ENCODE measurements at regions not wholly inside any gene's neighbourhood (a gene's known extent, or its start where the extent isn't known, plus 50 kb on each side); places are given as distances from the start of the nearest gene placed in this dataset.
A peak's percentile ranks its signal among the peaks of the same experiment; 100 is the strongest.
"Not testable (repeated sequence)": the region's sequence is repeated elsewhere in the genome, so short reads cannot be mapped to it uniquely, and the experiment has no call there.

DNA sequence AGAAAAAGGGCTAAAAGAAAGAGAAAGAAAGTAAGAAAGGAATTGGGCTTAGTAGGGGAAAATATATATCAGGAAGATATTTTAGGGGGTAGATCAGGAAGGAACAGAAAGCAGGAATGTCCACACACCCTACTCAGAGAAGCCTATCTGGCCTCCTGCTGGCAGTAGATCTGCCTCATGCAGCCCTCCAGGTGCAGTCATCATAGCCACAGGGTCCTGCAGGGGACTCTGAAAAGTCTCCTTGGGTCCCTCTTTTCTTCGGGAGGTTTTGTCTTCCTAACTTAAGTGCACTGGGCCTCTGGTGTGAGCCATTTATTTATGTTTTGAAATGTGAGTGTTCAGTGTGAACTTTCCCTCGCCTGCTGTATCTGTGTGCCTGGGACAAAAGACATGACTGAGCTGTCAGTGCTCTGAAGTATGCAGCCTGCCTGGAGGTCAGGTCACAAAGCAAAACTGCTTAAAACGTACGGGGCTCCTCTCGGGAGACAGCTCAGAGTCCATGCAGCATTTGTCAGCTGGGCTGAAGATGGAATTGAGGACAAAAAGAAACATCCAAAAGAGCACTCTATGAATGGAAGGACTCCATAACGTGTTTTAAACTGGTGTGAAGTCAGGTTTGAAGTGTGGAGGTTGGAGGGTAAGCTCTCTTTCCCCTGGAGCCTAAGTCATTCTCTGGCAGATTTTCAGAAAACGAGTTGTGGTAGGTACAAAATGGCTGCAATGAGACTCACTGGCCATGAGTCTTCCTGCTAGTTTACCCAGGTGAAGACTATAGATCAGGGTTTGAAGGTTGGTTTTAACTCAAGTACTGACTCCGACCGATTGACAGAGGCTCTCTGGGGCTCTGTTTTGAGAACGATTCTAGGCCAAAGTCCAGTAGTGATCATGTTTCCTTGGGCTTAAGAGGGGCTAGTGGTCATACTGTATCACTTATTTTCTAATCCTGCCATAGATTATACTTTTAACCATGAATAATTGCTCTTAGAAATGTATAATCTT is 151.8 kb upstream of the GDNF start:
- H3K4me3 ChIP-seq (ENCODE audit: low read depth, low read length) = no peak overlapping the region
- no peak for DNase-seq (ENCODE audit: low read depth)

GRCh38 chr5:37989884-37990283 is 150.0 kb upstream of the GDNF start:
- DNase-seq (ENCODE audit: low read depth) = no peak
- H3K4me3 ChIP-seq (ENCODE audit: low read depth, low read length) = no peak overlapping the region

DNA sequence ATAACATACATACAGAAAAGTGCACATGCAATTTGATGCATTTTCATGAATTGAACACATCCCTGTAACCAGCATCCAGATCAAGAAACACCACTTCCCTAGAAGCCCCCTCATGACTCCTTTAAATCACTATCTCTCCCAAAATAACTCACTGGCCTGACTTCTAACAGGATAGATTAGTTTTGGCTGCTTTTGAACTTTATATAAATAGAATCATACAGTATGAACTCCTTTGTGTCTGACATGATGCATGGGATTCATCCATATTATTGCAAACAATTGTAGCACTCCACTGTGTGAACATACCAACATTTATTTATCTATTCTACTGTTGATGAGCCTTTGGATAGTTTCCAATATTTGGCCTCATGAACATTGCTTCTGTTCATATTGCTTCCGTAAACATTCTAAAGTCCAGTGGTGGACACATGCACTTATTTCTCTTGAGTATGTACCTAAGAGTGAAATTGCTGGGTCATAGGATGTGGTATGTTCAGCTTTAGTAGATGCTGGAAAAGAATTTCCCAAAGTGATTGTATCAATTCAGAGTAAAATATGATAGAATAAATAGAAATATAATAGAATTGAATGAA is 148.7 kb upstream of the GDNF start:
- H3K4me3 ChIP-seq (ENCODE audit: low read depth, low read length) = no peak overlapping the region
- DNase-seq (ENCODE audit: low read depth) = no peak

- H3K4me3 ChIP-seq (ENCODE audit: low read depth, low read length) = no peak overlapping the region
- DNase-seq (ENCODE audit: low read depth) = no peak
Measured at GRCh38 chr5:37984300-37984699, 144.5 kb upstream of the GDNF start.

GRCh38 chr5:37983463-37983862 is 143.6 kb upstream of the GDNF start:
- DNase-seq (ENCODE audit: low read depth) = no peak

GRCh38 chr5:37979559-37979958 is 139.7 kb upstream of the GDNF start:
- no peak overlapping the region for H3K4me3 ChIP-seq (ENCODE audit: low read depth, low read length)
- no peak for DNase-seq (ENCODE audit: low read depth)

More at GRCh38 chr5:37983463-37983862, 143.6 kb upstream of the GDNF start:
- H3K4me3 ChIP-seq (ENCODE audit: low read depth, low read length) = no peak overlapping the region

DNA sequence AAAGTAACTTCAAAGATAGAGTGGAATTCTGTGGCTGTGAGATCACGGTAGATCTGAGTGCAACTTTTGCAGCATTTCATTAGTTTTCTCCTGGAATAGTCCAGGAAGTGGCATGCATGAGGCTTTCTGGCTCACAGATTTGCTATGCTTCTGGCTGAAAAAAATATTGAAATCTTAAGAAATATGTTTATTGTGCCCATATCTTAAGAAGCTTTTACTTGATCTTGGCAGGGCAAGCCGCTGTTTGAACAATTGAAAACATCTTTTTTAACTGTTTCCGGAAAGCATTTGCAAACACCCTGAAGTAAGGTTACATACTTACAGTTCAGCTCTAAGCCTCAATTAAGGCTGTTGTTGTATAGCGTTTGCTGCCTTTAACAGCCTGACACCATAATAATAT is 135.7 kb upstream of the GDNF start:
- DNase-seq (ENCODE audit: low read depth) = no peak
- no peak overlapping the region for H3K4me3 ChIP-seq (ENCODE audit: low read depth, low read length)

GRCh38 chr5:37971483-37972024 is 131.7 kb upstream of the GDNF start:
- H3K4me3 ChIP-seq (ENCODE audit: low read depth, low read length) = no peak overlapping the region
- no peak for DNase-seq (ENCODE audit: low read depth)

GRCh38 chr5:37966871-37967270 is 127.0 kb upstream of the GDNF start:
- no peak for DNase-seq (ENCODE audit: low read depth)
- no peak overlapping the region for H3K4me3 ChIP-seq (ENCODE audit: low read depth, low read length)

DNA sequence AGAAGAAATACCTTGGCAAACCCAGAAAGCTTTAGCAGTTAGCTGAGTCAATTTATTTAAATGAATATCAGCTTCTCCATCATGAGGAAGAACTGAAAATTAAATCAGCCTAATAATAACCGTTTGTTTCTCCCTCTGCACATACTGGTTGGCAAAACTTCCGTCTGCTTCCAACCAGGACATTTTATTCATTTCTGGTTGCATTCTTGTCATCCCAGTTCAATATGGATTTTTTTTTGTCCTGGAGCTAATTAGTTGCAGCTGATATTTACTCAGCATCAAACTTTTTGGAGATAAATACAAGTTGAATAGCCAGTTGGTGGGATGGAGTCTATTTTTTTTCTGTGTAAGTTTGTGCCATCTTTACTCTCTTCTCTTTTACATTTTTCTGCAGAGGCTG is 126.5 kb upstream of the GDNF start:
- H3K4me3 ChIP-seq (ENCODE audit: low read depth, low read length) = no peak overlapping the region
- DNase-seq (ENCODE audit: low read depth) = no peak

GRCh38 chr5:37962389-37962788 is 122.5 kb upstream of the GDNF start:
- no peak overlapping the region for H3K4me3 ChIP-seq (ENCODE audit: low read depth, low read length)
- DNase-seq (ENCODE audit: low read depth) = no peak

DNA sequence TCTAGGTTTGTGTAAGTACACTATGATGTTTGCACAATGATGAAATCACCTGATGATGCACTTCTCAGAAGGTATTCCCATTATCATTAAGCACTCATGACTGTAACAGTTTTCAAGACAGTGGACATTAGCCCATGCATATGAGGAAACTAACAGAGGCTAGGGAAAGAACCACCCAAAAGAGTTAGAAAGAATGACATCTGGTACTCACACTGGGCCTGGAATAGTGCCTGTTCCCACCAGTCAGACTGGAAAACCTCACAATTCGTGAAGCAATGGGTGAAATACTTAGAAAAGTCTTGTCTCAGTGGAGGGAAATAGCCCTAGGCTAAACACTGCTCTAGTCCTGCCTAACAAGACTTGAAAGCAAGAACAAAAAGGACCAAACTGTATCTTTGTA is 117.4 kb upstream of the GDNF start:
- no peak overlapping the region for H3K4me3 ChIP-seq (ENCODE audit: low read depth, low read length)

DNA sequence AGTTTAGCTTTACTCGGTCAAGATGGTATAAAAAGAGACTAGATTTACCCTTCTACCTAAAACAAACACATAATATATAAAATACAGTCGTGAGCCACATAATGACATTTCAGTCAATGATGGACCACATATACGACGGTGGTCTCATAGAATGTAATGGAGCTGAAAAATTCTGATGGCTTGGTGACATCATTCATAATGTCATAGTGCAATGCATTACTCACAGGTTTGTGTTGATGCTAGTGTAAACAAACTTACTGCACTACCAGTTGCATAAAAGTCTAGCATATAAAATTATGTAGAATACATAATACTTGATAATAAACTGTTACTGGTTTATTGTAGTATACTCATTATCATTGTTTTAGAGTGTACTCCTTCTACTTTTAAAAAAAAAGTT is 115.9 kb upstream of the GDNF start:
- DNase-seq (ENCODE audit: low read depth) = no peak
- no peak overlapping the region for H3K4me3 ChIP-seq (ENCODE audit: low read depth, low read length)

More for the DNA sequence above, 117.4 kb upstream of the GDNF start:
- no peak for DNase-seq (ENCODE audit: low read depth)

DNA sequence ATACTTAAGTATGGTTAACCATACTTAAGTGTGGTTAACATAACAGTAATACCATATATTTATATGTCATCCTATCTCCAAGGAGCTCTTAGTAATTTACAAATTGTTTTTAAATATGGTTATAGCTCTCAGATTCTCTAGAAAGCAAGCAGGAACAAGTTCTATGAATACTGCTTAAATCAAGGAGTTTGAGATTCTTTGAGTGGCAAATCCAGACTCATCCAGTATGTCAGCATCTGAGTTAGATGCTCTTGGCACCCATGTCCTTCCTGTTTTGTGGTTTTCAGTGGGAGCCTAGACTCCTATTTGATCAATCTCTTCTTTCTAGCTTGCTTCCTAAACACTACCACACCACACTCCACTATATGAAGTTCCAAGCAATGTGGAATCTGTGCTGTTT is 114.7 kb upstream of the GDNF start:
- H3K4me3 ChIP-seq (ENCODE audit: low read depth, low read length) = no peak overlapping the region
- DNase-seq (ENCODE audit: low read depth) = no peak

DNA sequence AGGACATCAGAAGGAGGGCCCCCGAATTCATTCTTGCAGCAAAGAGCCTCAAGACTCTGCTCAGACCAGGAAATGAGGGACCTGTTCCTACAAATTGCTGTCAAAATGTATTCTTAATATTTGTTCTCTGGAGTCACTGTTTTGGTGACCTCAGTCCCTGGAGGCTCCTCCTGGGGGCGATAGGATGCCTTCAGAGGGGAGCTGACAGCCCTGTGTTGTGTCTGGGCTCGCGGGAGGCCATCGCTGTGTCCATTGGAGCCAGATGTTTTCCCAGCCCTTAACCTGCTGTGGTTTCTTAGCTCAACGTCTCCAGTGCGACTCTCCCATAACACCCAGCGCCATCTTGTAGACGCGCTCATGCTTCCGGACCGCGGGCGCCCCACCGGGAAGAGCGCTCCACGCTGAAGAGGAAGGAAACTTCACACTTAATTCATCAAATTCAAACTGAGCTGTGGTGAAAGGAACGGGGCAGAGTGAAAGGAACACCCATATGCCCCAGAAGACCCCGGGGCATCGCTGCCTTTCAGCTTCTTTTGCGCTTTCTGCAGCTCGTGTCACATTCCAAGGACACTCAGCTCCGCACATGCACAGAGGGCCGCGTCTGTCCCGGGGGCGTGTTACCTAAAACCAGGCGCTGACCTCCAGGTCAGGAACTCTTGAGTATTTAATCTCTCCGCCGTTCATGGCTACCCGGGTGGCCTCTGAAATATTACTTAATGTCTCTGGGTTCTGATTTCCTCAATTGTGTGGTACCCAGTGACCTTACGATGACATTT is 112.3 kb upstream of the GDNF start:
- H3K4me3 ChIP-seq (ENCODE audit: low read depth, low read length) = peak overlapping the region; percentile 5
- no peak for DNase-seq (ENCODE audit: low read depth)

DNA sequence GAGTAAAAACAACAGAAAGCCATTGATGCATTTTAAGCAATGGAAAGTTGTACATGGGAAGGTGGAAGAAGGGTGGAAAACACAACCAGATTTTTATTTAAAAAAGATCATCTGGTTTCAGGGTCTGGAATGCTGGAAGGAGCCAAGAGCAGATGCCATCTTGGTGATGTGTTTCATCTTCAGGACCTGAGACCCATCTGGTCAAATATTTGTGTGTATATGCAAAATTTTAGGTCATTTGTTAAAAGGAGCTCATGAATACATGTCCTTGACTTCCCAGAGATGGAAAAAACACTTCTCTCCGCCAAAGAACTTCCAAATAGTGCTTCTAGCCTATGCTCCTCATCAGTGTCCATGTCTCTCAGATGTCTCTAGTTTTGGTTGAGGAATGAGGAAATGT is 110.6 kb upstream of the GDNF start:
- H3K4me3 ChIP-seq (ENCODE audit: low read depth, low read length) = no peak overlapping the region
- DNase-seq (ENCODE audit: low read depth) = no peak

DNA sequence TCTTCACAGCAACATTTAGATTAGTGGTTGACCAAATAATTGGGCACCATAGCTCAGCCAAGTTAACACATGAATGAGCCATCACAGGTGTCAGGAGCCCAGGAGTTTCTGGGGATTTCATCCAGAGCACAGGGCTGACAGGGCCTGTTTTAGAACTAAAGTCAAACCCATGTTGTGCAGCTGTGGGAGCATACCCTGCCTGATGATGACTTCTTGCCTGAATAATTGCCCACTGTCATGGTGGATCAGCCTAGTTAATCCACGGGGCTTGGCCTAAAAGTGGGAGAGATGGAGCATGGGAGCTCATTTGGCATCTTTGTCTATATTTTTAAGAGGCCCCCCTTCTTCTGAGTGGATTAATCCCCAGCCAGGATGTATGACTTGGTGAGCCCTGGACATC is 105.6 kb upstream of the GDNF start:
- DNase-seq (ENCODE audit: low read depth) = no peak
- no peak overlapping the region for H3K4me3 ChIP-seq (ENCODE audit: low read depth, low read length)

GRCh38 chr5:37943136-37943535 is 103.3 kb upstream of the GDNF start:
- not testable (repeated sequence) for DNase-seq (ENCODE audit: low read depth)

DNA sequence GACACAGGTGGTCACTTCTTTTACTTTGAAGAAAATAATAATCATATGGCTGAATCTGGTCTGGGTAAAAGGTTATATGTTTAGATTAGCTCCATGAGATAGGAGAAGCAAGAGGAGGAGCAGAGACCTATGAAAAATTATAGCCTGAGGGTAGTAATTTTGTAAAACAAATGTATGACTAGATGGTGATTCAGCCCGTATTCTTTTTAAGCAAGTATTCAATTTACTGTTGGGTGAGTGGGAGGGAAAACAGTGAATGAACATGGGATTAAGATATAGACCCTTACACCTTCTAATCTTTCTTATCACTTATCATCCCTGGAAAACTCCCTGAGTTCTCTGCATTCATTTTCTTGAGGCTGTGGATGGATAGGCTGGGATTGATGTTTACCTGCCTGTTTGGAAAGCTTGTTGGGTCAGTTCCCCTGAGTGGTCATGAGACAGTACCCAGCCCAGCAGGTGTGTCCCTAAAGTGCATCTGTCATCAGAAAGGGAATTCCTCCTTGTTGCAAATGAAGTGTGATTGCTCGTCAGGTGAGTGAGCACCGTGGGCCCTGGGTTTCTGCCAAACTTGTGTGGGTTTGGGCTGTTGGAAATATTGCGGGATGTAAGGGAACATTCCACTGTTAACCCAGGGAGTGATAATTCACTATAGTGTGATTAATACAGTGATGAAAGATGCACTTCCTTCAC is 101.2 kb upstream of the GDNF start:
- no peak for DNase-seq (ENCODE audit: low read depth)
- H3K4me3 ChIP-seq (ENCODE audit: low read depth, low read length) = no peak overlapping the region

More at GRCh38 chr5:37943136-37943535, 103.3 kb upstream of the GDNF start:
- H3K4me3 ChIP-seq (ENCODE audit: low read depth, low read length) = not testable (repeated sequence)

Measured in skeletal muscle cell (primary cell).